A549 (cell line): ENCODE measurements at regions not wholly inside any gene's neighbourhood (a gene's known extent, or its start where the extent isn't known, plus 50 kb on each side); places are given as distances from the start of the nearest gene placed in this dataset.

Experiments used
- BHLHE40 ChIP-seq: IDR thresholded peaks from 2 replicates; pipeline ENCODE4 v1.6.1; 2012; ENCODE audit warnings: low read depth, low read length, inconsistent platforms
- EP300 ChIP-seq, 2 experiments: fragments of >200 bp; sonication (Bioruptor Twin); formaldehyde crosslinking; IDR thresholded peaks; 2 replicates in 1 of 2; 3 replicates in 1 of 2; pipeline ENCODE4 v1.6.1; 2016 to 2017
- MAFK ChIP-seq: fragments of 450-650 bp; IDR thresholded peaks from 2 replicates; pipeline ENCODE4 v1.6.1; 2014; ENCODE audit not compliant: partially characterized antibody
- POLR2A ChIP-seq: IDR thresholded peaks from 2 replicates; pipeline ENCODE4 v1.6.1; 2012; ENCODE audit warnings: mild to moderate bottlenecking, low read length
- RAD21 ChIP-seq, 2 experiments: fragments of >200 bp in 1 of 2; sonication (Bioruptor Twin) in 1 of 2; formaldehyde crosslinking in 1 of 2; IDR thresholded peaks in 1 of 2; conservative IDR thresholded peaks in 1 of 2; 2 replicates in 1 of 2; 3 replicates in 1 of 2; pipeline ENCODE4 v1.6.1; 2012 to 2018; ENCODE audit warnings: inconsistent platforms in 1 of 2
- RCOR1 ChIP-seq: fragments of 150-350 bp; IDR thresholded peaks from 2 replicates; pipeline ENCODE4 v1.6.1; 2014; ENCODE audit warnings: antibody characterized with exemption, low read length, low read depth
- RNF2 ChIP-seq: fragments of 200-600 bp; sonication (generic); IDR thresholded peaks from 2 replicates; pipeline ENCODE4 v1.6.1; 2016; ENCODE audit warnings: low read depth, mild to moderate bottlenecking, antibody characterized with exemption, moderate library complexity, borderline replicate concordance
- SMC3 ChIP-seq: fragments of >200 bp; sonication (Bioruptor Twin); formaldehyde crosslinking; IDR thresholded peaks from 3 replicates; pipeline ENCODE4 v1.6.1; 2018; ENCODE audit warnings: inconsistent platforms
- TF ChIP-seq, protein P1 (sequence below): fragments of >200 bp; sonication (Bioruptor Twin); formaldehyde crosslinking; IDR thresholded peaks from 3 replicates; pipeline ENCODE4 v1.5.1; 2016
- TF ChIP-seq, protein P2 (sequence below): IDR thresholded peaks from 2 replicates; pipeline ENCODE4 v1.6.1; 2012
- TF ChIP-seq, protein P3 (sequence below): fragments of 150-350 bp; IDR thresholded peaks from 2 replicates; pipeline ENCODE4 v1.6.1; 2014; ENCODE audit warnings: low read depth, mild to moderate bottlenecking, low read length
- TF ChIP-seq, protein P4 (sequence below): fragments of 200-600 bp; sonication (generic); IDR thresholded peaks from 2 replicates; pipeline ENCODE4 v1.6.1; 2016; ENCODE audit warnings: antibody characterized with exemption, mild to moderate bottlenecking, moderate library complexity

DNA sequence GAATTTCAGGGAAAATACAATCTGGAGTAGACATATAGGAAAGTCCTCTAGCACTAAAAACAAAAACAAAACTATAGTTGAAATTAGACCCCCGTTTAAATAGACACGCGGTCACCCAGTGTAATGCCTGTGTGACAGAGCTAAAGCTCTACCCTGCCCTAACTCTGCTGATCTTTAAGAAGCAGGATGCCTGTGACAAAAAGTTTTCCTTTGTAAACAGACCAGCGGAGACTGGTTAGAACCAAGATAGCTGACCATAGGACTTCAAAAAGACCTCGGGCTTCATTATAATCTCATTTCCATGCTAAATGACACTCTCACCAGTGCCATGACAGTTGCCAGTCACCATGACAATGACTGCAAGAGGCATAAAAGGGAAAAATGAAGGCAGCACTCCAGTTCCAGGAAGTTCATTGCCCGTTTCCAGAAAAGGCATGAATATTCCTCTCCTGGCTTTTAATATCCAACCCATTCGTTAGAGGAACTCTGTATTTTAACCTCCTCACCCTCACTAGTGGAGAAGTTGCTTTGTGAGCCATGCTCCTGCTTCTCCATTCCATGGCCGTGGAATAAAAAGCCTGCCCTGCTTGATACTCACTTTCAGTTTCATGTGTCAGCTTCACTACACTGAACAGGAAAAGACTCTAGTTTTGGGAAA, 157.2 kb upstream of the COPS8 start:
- TF ChIP-seq SMC3 (no peak), RNF2 (no peak), RAD21 (conservative IDR thresholded peaks at IDR 0.05 in 1 of 2, IDR thresholded peaks at IDR 0.05 in 1 of 2) (no peak), RCOR1 (no peak), MAFK (no peak), EP300 (IDR thresholded peaks at IDR 0.05) (no peak), BHLHE40 (no peak), POLR2A (no peak)
- TF ChIP-seq, protein P1, sequence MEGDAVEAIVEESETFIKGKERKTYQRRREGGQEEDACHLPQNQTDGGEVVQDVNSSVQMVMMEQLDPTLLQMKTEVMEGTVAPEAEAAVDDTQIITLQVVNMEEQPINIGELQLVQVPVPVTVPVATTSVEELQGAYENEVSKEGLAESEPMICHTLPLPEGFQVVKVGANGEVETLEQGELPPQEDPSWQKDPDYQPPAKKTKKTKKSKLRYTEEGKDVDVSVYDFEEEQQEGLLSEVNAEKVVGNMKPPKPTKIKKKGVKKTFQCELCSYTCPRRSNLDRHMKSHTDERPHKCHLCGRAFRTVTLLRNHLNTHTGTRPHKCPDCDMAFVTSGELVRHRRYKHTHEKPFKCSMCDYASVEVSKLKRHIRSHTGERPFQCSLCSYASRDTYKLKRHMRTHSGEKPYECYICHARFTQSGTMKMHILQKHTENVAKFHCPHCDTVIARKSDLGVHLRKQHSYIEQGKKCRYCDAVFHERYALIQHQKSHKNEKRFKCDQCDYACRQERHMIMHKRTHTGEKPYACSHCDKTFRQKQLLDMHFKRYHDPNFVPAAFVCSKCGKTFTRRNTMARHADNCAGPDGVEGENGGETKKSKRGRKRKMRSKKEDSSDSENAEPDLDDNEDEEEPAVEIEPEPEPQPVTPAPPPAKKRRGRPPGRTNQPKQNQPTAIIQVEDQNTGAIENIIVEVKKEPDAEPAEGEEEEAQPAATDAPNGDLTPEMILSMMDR: no peak
- TF ChIP-seq, protein P2, sequence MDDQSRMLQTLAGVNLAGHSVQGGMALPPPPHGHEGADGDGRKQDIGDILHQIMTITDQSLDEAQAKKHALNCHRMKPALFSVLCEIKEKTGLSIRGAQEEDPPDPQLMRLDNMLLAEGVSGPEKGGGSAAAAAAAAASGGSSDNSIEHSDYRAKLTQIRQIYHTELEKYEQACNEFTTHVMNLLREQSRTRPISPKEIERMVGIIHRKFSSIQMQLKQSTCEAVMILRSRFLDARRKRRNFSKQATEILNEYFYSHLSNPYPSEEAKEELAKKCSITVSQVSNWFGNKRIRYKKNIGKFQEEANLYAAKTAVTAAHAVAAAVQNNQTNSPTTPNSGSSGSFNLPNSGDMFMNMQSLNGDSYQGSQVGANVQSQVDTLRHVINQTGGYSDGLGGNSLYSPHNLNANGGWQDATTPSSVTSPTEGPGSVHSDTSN: no peak
- TF ChIP-seq, protein P3, sequence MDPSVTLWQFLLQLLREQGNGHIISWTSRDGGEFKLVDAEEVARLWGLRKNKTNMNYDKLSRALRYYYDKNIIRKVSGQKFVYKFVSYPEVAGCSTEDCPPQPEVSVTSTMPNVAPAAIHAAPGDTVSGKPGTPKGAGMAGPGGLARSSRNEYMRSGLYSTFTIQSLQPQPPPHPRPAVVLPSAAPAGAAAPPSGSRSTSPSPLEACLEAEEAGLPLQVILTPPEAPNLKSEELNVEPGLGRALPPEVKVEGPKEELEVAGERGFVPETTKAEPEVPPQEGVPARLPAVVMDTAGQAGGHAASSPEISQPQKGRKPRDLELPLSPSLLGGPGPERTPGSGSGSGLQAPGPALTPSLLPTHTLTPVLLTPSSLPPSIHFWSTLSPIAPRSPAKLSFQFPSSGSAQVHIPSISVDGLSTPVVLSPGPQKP: no peak
- TF ChIP-seq, protein P4, sequence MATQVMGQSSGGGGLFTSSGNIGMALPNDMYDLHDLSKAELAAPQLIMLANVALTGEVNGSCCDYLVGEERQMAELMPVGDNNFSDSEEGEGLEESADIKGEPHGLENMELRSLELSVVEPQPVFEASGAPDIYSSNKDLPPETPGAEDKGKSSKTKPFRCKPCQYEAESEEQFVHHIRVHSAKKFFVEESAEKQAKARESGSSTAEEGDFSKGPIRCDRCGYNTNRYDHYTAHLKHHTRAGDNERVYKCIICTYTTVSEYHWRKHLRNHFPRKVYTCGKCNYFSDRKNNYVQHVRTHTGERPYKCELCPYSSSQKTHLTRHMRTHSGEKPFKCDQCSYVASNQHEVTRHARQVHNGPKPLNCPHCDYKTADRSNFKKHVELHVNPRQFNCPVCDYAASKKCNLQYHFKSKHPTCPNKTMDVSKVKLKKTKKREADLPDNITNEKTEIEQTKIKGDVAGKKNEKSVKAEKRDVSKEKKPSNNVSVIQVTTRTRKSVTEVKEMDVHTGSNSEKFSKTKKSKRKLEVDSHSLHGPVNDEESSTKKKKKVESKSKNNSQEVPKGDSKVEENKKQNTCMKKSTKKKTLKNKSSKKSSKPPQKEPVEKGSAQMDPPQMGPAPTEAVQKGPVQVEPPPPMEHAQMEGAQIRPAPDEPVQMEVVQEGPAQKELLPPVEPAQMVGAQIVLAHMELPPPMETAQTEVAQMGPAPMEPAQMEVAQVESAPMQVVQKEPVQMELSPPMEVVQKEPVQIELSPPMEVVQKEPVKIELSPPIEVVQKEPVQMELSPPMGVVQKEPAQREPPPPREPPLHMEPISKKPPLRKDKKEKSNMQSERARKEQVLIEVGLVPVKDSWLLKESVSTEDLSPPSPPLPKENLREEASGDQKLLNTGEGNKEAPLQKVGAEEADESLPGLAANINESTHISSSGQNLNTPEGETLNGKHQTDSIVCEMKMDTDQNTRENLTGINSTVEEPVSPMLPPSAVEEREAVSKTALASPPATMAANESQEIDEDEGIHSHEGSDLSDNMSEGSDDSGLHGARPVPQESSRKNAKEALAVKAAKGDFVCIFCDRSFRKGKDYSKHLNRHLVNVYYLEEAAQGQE: no peak
